ENCODE measurements at regions not wholly inside any gene's neighbourhood (a gene's known extent, or its start where the extent isn't known, plus 50 kb on each side); places are given as distances from the start of the nearest gene placed in this dataset.
A peak's percentile ranks its signal among the peaks of the same experiment; 100 is the strongest.

DNA sequence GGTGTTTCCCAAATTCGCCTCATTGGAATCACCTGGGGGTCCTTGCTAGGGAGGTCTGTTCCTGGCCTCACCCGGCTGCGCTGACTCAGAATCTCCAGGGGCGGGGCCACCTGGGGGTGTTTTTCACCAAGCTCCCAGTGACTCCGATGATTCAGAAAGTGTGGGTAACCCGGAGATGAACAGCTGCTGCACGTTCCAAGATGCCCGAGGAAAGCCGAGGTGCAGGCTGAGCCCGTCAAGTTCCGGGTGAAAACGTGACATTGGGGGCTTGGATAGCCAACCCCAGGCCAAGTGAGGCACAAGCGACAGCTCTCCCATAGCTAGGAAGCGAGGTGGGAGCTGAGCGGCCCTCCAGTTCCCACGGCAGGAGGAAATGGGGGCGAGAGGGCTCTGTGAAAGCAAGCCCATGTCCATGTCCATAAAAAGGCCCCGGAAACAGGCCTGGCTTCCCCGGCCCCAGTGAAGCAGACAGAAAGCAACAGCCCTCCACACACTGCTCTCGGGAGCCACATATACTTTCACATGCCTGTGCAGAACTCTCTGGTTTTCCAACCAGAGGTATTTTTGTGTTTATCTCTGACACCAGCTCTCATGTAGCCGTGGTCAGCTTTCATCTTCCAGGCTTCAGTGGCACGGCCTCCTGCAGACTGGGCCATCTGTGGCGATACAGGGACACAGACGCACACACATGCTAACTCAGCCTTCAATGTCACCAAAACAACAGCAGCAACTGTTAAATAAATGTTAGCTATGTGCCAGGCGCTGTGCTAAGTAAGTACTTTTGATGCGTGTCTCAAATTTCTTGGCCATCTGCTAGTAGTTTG is 90.7 kb upstream of the CCDC28A start:
- no peaks in the 10 kb centered on the region for H3K9me3 Mint-ChIP-seq
- no peak overlapping the region for H3K27ac Mint-ChIP-seq
- H3K4me3 Mint-ChIP-seq, result no peak overlapping the region
- H3K27me3 Mint-ChIP-seq, result peaks cover 4% of the 10 kb centered on the region
- no peak for DNase-seq
- ChIA-PET CTCF (interaction anchor here (1.0 kb wide), 1 partner anchor 10 kb away, joined by 3 read pairs; no protein-coding TSS in a partner anchor), POLR2A (no interaction called here)
- no peaks in the 10 kb centered on the region for H3K4me1 Mint-ChIP-seq
- H3K36me3 Mint-ChIP-seq (ENCODE audit: low read depth), result no peaks in the 10 kb centered on the region

DNA sequence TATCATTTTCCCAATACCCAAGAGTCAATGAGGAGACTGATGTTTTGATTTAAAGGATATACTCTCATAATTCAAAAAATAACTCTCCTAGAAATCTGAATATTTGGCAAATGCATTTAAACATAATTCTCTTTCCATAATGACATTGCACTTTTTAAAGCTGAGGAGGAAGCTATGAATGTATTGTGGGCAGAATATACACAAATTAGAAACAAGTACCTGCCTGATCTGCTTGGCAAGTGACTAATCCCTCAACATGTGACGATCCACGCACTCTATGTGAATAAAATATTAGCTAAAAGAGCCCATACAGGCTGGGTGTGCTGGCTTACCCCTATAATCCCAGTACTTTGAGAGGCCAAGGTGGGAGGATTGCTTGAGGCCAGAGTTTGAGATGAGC is 88.3 kb upstream of the CCDC28A start:
- Mint-ChIP-seq H3K27ac (no peak overlapping the region), H3K36me3 (ENCODE audit: low read depth) (no peaks in the 10 kb centered on the region), H3K27me3 (peaks cover 12% of the 10 kb centered on the region), H3K4me1 (no peaks in the 10 kb centered on the region), H3K9me3 (no peaks in the 10 kb centered on the region), H3K4me3 (no peak overlapping the region)
- CTCF ChIA-PET, result interaction anchor here (0.7 kb wide), 1 partner anchor 12 kb away, joined by 3 read pairs; no protein-coding TSS in a partner anchor
- DNase-seq, result no peak
- POLR2A ChIA-PET, result interaction anchor here (1.1 kb wide), 1 partner anchor 41 kb away, joined by 4 read pairs; no protein-coding TSS in a partner anchor

DNA sequence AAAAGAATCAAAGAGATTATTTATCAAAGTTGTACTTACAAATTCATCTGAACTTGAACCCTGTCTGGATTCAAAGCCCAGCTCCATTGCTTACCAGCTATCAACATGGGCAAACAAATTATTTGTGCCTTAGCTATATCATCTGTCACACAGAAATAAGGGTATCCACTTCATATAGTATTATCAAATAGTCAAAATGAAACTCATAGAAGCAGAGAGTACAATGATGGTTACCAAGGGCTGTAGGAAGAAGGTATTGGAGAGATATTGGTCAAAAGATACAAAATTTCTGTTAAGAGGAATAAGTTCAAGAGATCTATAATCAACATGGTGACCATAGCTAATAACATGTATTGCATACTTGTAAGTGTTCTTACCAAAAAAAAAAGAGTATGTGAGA is 87.8 kb upstream of the CCDC28A start:
- H3K36me3 Mint-ChIP-seq (ENCODE audit: low read depth), result no peaks in the 10 kb centered on the region
- POLR2A ChIA-PET, result interaction anchor here (0.7 to 1.1 kb wide), 2 partner anchors 12 to 40 kb away, joined by 3 to 4 read pairs; no protein-coding TSS in a partner anchor
- H3K4me3 Mint-ChIP-seq, result no peak overlapping the region
- H3K9me3 Mint-ChIP-seq, result no peaks in the 10 kb centered on the region
- no peaks in the 10 kb centered on the region for H3K4me1 Mint-ChIP-seq
- H3K27ac Mint-ChIP-seq, result no peak overlapping the region
- no peak for DNase-seq
- CTCF ChIA-PET, result interaction anchor here (1.0 kb wide), 1 partner anchor 94 kb away, joined by 3 read pairs; no protein-coding TSS in a partner anchor
- H3K27me3 Mint-ChIP-seq, result peaks cover 12% of the 10 kb centered on the region

DNA sequence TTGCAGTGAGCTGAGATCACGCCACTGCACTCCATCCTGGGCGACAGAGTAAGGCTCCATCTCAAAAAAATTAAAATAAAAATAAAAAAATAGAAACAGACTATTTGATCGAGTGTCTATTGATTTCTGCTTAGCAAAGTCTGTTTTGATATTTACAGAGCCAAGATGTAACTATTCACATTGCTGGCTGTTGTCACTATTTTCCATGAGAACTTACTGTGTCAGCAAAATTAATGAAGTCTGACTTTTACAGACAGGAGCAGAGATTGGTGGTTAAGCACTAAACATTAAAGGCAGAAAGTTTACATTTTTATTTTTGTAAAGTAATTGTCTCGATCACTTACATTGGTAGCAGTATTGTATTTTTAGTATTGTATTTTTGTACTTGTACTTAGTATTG is 85.0 kb upstream of the CCDC28A start:
- ChIA-PET CTCF (no interaction called here), POLR2A (no interaction called here)
- no peaks in the 10 kb centered on the region for H3K9me3 Mint-ChIP-seq
- H3K27me3 Mint-ChIP-seq, result peaks cover 26% of the 10 kb centered on the region
- no peak for DNase-seq
- H3K4me3 Mint-ChIP-seq, result no peak overlapping the region
- no peak overlapping the region for H3K27ac Mint-ChIP-seq
- H3K36me3 Mint-ChIP-seq (ENCODE audit: low read depth), result no peaks in the 10 kb centered on the region
- peaks cover 8% of the 10 kb centered on the region for H3K4me1 Mint-ChIP-seq

DNA sequence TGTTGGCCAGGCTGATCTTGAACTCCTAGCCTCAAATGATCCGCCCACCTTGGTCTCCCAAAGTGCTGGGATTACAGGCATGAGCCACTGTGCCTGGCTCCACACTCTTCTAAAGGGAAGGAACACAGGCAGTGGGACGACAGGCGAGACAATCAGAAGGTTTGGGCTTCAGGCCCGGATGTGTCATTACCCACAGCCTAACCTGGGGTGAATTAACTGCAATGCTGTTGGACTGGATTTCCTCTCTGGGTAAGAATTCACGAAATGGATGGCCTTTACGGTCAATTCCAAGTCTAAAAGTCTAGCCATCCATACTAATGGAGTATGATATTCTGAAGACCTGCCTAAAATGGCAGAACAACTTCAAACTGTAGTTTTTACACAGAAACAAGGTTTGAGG is 83.7 kb upstream of the CCDC28A start:
- ChIA-PET POLR2A (no interaction called here), CTCF (no interaction called here)
- H3K27ac Mint-ChIP-seq, result no peak overlapping the region
- no peaks in the 10 kb centered on the region for H3K36me3 Mint-ChIP-seq (ENCODE audit: low read depth)
- H3K9me3 Mint-ChIP-seq, result no peaks in the 10 kb centered on the region
- peaks cover 10% of the 10 kb centered on the region for H3K4me1 Mint-ChIP-seq
- H3K4me3 Mint-ChIP-seq, result no peak overlapping the region
- H3K27me3 Mint-ChIP-seq, result peaks cover 32% of the 10 kb centered on the region
- DNase-seq, result no peak

DNA sequence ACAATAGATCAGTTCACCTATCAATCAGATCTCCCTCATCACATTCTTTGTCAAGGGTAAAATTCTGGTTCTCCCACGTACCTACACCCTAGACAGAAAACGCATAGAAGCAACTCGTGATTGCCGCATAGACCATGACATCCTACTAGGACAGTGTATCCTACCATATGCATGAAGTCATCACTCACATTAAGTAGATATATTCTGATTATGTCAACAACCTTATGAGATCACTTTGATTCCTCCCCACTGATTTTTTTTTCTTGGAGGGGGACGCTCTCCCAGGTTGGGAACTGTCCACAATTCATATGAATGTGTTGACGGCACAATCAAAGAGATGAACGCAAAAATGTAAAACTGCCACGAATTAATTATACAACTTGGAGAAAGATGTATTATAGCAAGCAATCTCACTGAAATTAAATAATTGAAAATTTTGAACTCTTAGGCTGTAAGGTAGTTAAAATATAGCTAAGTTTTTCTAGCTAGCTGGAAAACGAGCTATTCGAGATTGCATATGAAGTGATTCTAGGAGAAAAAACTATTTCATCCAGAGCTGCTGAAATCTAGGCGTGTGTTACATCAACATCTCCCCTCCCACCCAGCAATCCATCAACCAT is 82.5 kb upstream of the CCDC28A start:
- POLR2A ChIA-PET, result interaction anchor here (2.0 kb wide), 1 partner anchor 26 kb away, joined by 4 read pairs; no protein-coding TSS in a partner anchor
- Mint-ChIP-seq H3K36me3 (ENCODE audit: low read depth) (no peaks in the 10 kb centered on the region), H3K9me3 (no peaks in the 10 kb centered on the region), H3K4me3 (peak overlapping the region; percentile 68), H3K27ac (no peak overlapping the region), H3K4me1 (peaks cover 10% of the 10 kb centered on the region), H3K27me3 (peaks cover 43% of the 10 kb centered on the region)
- CTCF ChIA-PET, result interaction anchor here (0.6 to 2.6 kb wide), 7 partner anchors 12 to 674 kb away, joined by 3 to 11 read pairs (median 6); partner anchors contain the start of gene CCDC28A
- DNase-seq, result no peak

DNA sequence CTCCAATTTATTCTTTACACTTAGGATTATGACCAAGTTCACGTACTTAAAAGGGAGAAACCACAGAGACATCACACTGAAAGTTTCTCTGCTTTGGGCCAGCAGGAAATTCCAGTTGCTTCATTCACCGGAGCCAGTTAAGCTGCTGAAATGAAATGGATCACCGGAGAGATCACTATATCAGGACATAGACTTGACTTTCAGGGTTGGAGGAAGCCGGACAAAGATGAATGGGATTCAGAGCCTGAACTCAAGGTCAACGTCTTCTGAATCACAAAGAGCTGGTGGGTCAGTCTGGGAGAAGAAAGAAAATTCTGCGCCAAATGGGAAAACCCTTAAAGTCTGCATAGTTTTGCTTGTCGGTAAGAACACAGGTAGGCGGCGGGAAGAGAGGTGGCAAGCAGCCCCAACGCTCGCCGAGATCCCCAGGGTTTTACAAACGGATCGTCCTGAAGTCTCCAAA is 81.9 kb upstream of the CCDC28A start:
- Mint-ChIP-seq H3K27ac (no peak overlapping the region), H3K27me3 (peaks cover 46% of the 10 kb centered on the region), H3K36me3 (ENCODE audit: low read depth) (no peaks in the 10 kb centered on the region), H3K9me3 (no peaks in the 10 kb centered on the region), H3K4me1 (peaks cover 10% of the 10 kb centered on the region), H3K4me3 (peak overlapping the region; percentile 68)
- CTCF ChIA-PET, result interaction anchor here (0.6 to 2.6 kb wide), 11 partner anchors 13 to 673 kb away, joined by 3 to 11 read pairs (median 5); partner anchors contain the start of gene CCDC28A
- POLR2A ChIA-PET, result interaction anchor here (2.0 kb wide), 1 partner anchor 27 kb away, joined by 4 read pairs; no protein-coding TSS in a partner anchor
- DNase-seq, result no peak

DNA sequence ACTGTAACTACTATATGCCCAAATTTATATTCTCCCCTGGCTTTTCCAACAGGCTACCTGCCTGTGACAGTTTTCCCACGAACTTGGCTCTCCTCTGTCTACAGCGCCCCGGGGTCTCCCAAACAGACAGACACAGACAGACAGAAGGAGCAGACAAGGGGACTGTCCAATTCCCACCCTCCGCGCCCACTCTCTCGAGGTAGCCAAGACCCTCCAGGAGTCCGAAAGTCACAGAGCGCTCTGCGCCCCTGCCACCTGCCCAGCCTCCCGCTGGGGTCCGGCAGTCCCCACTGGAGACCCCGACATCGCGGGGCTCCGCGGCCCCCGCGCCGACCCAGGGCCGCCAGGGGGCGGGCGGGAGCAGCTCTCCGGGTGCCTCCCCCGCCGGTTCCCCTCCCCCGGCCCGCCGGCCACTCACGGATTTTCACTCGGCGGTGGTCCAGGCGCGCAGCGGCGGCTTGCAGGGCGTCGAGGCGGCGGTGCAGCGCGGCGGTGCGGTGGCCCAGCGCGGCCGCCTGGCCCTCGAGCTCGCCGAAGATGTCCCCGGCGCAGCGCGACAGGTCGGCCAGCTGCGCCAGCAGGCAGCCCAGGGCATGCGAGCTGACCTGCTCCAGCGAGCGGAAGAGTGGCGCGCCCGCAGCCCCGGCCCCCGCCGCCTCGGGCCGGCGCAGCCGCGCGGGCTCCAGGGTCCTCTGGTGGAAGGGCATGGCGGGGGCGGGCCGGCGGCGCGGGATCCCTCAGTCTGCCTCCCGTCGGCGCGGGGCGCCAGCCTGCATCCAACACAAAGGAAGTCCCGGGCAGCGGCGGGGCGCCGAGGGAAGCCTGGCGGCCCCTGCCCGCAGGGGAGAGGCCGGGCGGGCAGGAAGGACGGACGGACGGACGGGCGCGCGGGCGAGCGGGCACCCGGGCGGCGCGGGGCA is 81.3 kb upstream of the CCDC28A start:
- H3K27ac Mint-ChIP-seq, result no peak overlapping the region
- no peaks in the 10 kb centered on the region for H3K9me3 Mint-ChIP-seq
- DNase-seq, result peak; percentile 64
- H3K36me3 Mint-ChIP-seq (ENCODE audit: low read depth), result no peaks in the 10 kb centered on the region
- POLR2A ChIA-PET, result interaction anchor here (1.5 to 2.0 kb wide), 2 partner anchors 28 to 81 kb away, joined by 4 to 5 read pairs; partner anchors contain the start of gene CCDC28A
- peaks cover 51% of the 10 kb centered on the region for H3K27me3 Mint-ChIP-seq
- H3K4me1 Mint-ChIP-seq, result peaks cover 10% of the 10 kb centered on the region
- H3K4me3 Mint-ChIP-seq, result peak overlapping the region; percentile 70
- CTCF ChIA-PET, result interaction anchor here (0.6 to 3.1 kb wide), 17 partner anchors 9 to 506 kb away, joined by 3 to 14 read pairs (median 3); partner anchors contain the start of gene CCDC28A

DNA sequence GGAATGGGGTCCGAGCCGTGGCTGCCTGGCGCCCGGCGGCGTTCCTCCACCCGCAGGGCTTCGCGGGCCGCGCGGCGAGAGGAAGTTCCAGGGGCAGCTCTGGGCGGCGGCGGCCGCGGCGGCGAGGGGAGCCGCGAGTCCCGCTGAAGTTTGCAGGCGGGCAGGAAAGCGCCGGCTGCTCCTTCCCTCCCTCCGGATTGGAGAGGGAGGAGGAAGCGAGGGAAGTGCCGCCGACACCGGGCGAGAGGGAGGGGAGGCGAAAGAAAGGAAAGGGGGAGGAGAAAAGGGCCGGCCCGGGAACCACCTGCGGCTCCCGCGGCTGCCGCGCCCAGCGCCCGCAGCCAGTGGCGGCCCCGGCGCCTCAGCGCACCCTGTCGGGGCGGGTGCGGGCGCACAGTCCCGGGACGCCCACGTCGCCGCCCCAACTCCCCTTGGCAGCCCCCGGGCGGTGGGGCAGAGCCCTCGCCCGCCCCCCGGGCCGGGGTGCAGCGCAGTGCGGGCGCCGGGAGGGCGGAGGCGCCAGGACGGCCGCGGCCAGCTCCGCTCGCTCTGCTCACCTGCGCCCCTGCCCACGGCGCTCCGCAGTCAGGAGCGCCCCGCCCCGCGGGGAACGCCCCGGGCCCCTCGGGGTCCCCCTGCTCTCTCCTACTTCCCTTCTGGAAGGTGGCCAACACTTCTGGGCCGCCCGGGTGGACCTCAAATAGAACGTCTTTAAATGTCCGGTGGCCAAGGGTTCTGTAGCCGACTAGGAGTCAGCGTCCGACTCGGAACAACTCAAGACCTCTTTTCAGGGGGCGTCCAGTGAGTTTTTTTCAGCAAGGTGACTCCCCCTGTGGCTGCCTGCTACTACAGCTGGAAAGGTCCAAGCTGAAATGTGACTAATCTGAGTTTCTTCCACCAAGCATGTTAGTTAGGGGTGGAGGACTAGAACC is 80.3 kb upstream of the CCDC28A start:
- H3K27ac Mint-ChIP-seq, result no peak overlapping the region
- H3K27me3 Mint-ChIP-seq, result peaks cover 54% of the 10 kb centered on the region
- ChIA-PET POLR2A (interaction anchor here (1.5 to 2.0 kb wide), 2 partner anchors 29 to 80 kb away, joined by 4 to 5 read pairs; partner anchors contain the start of gene CCDC28A), CTCF (interaction anchor here (0.7 to 3.1 kb wide), 14 partner anchors 8 to 265 kb away, joined by 3 to 14 read pairs (median 4); partner anchors contain the start of gene CCDC28A)
- H3K4me1 Mint-ChIP-seq, result peaks cover 10% of the 10 kb centered on the region
- DNase-seq, result peak; percentile 41
- H3K9me3 Mint-ChIP-seq, result no peaks in the 10 kb centered on the region
- H3K36me3 Mint-ChIP-seq (ENCODE audit: low read depth), result no peaks in the 10 kb centered on the region
- peak overlapping the region; percentile 80 for H3K4me3 Mint-ChIP-seq

DNA sequence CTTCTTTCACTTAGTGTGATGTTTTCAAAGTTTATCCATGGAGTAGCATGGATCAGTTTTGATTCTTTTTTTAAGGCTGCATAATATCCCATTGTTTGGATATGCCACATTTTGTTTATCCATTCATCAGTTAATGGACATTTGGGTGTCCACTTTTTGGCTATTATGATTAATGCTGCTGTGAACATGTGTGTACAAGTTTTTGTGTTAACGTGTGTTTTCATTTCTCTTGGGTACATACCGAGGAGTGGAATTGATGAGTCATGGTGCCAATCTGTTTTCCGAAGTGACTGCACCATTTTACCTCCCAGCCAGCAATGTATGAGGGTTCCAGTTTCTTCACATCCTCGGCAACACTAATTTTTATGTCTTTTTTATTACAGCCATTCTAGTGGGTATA is 78.4 kb upstream of the CCDC28A start:
- Mint-ChIP-seq H3K27ac (no peak overlapping the region), H3K4me3 (no peak overlapping the region), H3K4me1 (peaks cover 10% of the 10 kb centered on the region), H3K9me3 (no peaks in the 10 kb centered on the region), H3K27me3 (peaks cover 45% of the 10 kb centered on the region), H3K36me3 (ENCODE audit: low read depth) (no peaks in the 10 kb centered on the region)
- POLR2A ChIA-PET, result no interaction called here
- CTCF ChIA-PET, result interaction anchor here (3.1 kb wide), 1 partner anchor 71 kb away, joined by 14 read pairs; no protein-coding TSS in a partner anchor
- no peak for DNase-seq

DNA sequence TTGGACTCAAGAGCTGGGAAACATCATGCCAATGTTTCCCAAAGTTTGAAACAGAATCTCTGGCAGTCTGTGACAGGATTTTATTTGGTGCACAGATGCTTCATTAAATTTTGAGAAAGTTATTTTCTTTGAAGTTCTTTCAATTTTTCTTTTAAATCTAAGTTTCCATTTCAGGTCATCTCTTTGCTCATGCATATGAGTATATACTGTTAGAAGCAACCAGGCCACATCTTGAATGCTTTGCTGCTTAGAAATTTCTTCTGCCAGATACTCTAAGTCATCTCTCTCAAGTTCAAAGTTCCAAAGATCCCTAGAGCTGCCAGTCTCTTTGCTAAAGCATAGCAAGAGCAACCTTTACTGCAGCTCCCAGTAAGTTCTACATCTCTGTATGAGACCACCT is 59.1 kb upstream of the CCDC28A start:
- CTCF ChIA-PET, result no interaction called here

More for the DNA sequence above, 59.1 kb upstream of the CCDC28A start:
- POLR2A ChIA-PET, result no interaction called here
- no peak for DNase-seq
- H3K4me1 Mint-ChIP-seq, result no peaks in the 10 kb centered on the region
- no peak overlapping the region for H3K27ac Mint-ChIP-seq
- peaks cover 20% of the 10 kb centered on the region for H3K27me3 Mint-ChIP-seq
- no peaks in the 10 kb centered on the region for H3K36me3 Mint-ChIP-seq (ENCODE audit: low read depth)
- H3K4me3 Mint-ChIP-seq, result no peak overlapping the region
- H3K9me3 Mint-ChIP-seq, result peaks cover 10% of the 10 kb centered on the region

All from activated CD4-positive, alpha-beta memory T cell treated with anti-CD3 and anti-CD28 coated beads, Interleukin-2, amount 10 ng/mL, durations not matched to agents 7 days and 5 days (primary cell).